ENCODE measurements at regions not wholly inside any gene's neighbourhood (a gene's known extent, or its start where the extent isn't known, plus 50 kb on each side); places are given as distances from the start of the nearest gene placed in this dataset.
"Not testable (repeated sequence)": the region's sequence is repeated elsewhere in the genome, so short reads cannot be mapped to it uniquely, and the experiment has no call there.

DNA sequence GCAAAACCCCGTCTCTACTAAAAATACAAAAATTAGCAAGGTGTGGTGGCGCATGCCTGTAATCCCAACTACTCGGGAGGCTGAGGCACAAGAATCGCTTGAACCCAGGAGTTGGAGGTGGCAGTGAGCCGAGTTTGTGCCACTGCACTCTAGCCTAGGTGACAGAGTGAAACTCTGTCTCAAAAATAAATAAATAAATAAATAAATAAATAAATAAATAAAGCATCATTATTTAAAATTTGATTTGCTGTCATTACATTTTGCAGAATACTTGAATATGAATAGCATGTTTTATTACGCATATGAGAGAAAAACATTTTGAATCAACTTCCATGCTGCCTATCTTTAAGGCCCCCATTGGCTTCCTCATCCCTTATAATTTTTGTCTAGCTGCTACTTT lies 53.4 kb upstream of the MED14 start:
- not testable (repeated sequence) for H3K36me3 Mint-ChIP-seq (ENCODE audit: low read depth); H3K4me3 Mint-ChIP-seq; H3K27me3 Mint-ChIP-seq (ENCODE audit: low read depth); H3K27ac Mint-ChIP-seq; H3K4me1 Mint-ChIP-seq (ENCODE audit: low read depth); H3K9me3 Mint-ChIP-seq

DNA sequence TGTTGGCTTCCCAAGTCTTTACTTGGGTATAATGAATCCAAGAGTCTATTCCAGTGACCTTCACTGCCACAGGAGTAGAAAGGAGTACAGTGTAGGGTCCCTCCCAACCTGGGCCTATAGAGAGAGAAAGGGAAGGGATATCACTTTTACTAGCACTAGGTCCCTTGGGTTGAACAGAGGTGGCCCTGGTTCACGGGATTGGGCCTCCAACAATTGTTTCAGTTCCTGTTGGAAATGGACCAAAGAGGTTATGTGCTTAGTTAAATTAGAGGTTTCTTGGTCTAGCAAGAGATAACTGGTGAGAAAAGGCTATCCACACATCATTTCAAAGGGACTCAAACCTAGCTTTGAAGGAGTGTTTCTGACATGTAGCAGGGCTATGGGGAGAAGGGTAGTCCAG lies 57.1 kb upstream of the MED14 start:
- H3K27ac Mint-ChIP-seq: no peak overlapping the region
- H3K9me3 Mint-ChIP-seq: no peaks in the 10 kb centered on the region
- H3K4me3 Mint-ChIP-seq: no peak overlapping the region
- no peaks in the 10 kb centered on the region for H3K27me3 Mint-ChIP-seq (ENCODE audit: low read depth)
- no peaks in the 10 kb centered on the region for H3K36me3 Mint-ChIP-seq (ENCODE audit: low read depth)
- H3K4me1 Mint-ChIP-seq (ENCODE audit: low read depth): peaks cover 3% of the 10 kb centered on the region

DNA sequence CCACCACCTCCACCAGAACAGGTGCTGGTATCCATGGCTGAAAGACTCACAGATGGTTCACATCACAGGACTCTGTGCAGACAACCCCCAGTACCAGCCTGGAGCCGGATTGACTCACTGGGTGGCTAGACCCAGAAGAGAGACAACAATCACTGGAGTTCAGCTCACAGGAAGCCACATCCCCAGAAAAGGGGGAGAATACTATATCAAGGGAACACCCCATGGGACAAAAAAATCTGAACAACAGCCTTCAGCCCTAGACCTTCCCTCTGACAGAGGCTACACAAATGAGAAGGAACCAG lies 59.4 kb upstream of the MED14 start:
- not testable (repeated sequence) for H3K27ac Mint-ChIP-seq; H3K27me3 Mint-ChIP-seq (ENCODE audit: low read depth)

DNA sequence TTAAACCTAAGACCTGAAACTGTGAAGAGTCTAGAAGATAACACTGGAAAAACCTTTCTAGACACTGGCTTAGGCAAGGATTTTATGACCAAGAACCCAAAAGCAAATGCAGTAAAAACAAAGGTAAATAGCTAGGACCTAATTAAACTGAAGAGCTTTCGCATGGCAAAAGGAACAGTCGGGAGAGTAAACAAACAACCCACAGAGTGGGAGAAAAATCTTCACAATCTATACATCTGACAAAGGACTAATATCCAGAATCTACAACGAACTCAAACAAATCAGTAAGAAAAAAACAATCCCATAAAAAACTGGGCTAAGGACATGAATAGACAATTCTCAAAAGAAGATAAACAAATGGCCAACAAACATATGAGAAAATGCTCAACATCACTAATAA lies 64.4 kb upstream of the MED14 start:
- H3K4me1 Mint-ChIP-seq (ENCODE audit: low read depth); H3K36me3 Mint-ChIP-seq (ENCODE audit: low read depth); H3K4me3 Mint-ChIP-seq; H3K27ac Mint-ChIP-seq; H3K9me3 Mint-ChIP-seq: not testable (repeated sequence)
- peaks cover 12% of the 10 kb centered on the region for H3K27me3 Mint-ChIP-seq (ENCODE audit: low read depth)

More for the DNA sequence above, 59.4 kb upstream of the MED14 start:
- H3K9me3 Mint-ChIP-seq; H3K4me3 Mint-ChIP-seq; H3K36me3 Mint-ChIP-seq (ENCODE audit: low read depth); H3K4me1 Mint-ChIP-seq (ENCODE audit: low read depth): not testable (repeated sequence)

DNA sequence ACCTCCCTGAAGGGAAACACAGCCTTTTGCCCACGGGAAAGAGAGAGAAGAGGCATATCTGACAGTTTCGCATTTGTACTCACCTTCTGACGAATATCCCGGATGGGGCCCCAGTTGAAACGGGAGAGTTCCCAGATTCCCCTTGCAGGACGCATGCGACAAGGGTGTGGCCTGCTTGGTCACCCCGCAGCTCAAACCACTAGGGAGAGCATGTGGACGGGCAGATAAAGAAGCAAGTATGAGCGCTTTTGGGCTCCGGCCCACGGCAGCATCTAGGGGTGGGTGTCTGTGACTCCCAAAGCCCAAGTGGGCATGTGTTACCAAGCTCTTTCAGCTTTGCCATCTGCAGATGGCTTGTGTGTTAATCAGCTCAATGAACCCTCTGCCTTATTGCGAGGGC lies 70.1 kb upstream of the MED14 start:
- Mint-ChIP-seq H3K4me3 (no peak overlapping the region), H3K4me1 (ENCODE audit: low read depth) (no peaks in the 10 kb centered on the region), H3K36me3 (ENCODE audit: low read depth) (no peaks in the 10 kb centered on the region), H3K9me3 (no peaks in the 10 kb centered on the region), H3K27ac (no peak overlapping the region), H3K27me3 (ENCODE audit: low read depth) (no peaks in the 10 kb centered on the region)

DNA sequence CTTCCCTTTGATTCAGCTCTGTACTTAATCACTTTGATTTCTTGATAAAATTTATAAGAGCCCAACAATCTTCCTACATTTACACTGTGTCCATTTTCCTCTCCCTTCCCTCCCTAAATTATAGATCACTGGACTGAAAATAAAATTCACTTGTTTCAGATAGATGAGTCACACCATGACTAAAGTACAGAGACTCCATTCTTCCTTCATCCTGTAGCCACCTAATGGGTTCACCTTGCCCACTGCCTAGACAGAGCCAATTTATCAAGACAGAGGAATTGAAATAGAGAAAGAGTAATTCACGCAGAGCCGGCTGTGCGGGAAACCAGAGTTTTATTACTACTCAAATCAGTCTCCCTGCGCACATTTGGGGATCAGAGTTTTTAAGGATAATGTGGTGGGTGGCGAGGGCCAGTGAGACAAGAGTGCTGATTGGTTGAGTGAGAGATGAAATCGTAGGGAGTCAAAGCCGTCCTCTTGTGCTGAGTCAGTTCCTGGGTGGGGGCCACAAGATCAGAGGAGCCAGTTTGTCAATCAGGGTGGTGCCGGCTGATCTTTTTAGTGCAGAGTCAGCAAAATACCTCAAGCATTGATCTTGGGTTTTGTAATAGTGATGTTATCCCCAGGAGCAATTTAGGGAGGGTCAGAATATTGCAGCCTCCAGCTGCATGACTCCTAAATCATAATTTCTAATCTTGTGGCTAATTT lies 71.3 kb upstream of the MED14 start:
- no peak overlapping the region for H3K27ac Mint-ChIP-seq

DNA sequence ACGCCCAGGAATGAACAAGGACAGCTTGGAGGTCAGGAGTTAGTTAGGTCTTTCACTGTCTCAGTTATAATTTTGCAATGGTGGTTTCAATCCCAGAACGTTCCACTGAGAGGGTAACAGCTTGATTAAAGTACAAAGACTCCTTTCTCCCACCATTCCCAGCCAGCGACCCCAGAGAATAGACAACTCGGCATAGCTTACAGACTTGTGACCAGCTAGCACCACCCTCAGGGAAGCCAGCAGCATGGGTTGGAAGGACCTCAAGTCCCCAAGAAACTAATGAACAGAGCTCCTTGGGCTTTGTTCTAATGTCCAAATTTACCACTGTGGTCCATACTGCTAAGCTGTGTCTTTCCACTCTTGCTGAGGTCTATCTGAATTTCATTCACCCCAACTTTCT lies 72.0 kb upstream of the MED14 start:
- no peaks in the 10 kb centered on the region for H3K36me3 Mint-ChIP-seq (ENCODE audit: low read depth)
- H3K4me1 Mint-ChIP-seq (ENCODE audit: low read depth): no peaks in the 10 kb centered on the region
- H3K4me3 Mint-ChIP-seq: no peak overlapping the region
- no peak overlapping the region for H3K27ac Mint-ChIP-seq
- H3K9me3 Mint-ChIP-seq: no peaks in the 10 kb centered on the region
- H3K27me3 Mint-ChIP-seq (ENCODE audit: low read depth): no peaks in the 10 kb centered on the region

More for the DNA sequence above, 71.3 kb upstream of the MED14 start:
- Mint-ChIP-seq H3K4me3 (no peak overlapping the region), H3K27me3 (ENCODE audit: low read depth) (no peaks in the 10 kb centered on the region), H3K36me3 (ENCODE audit: low read depth) (no peaks in the 10 kb centered on the region), H3K9me3 (no peaks in the 10 kb centered on the region), H3K4me1 (ENCODE audit: low read depth) (no peaks in the 10 kb centered on the region)

DNA sequence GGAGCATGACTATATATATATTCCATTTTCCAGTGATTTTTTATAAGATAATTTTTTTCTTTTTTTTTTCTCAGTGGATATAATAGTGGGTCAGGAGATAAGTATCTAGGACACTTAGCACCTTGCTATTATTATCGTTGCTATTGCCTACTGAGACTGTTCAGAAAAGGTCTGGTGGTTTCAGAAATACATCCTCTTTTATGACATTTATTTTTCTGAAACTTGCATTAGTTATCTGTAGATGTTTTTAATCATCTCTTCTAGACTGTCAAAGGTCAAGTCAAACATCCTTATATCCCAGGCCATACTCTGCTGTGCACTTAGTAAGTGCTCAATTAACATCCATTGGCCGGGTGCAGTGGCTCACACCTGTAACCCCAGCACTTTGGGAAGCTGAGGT lies 72.9 kb upstream of the MED14 start:
- H3K27me3 Mint-ChIP-seq (ENCODE audit: low read depth): no peaks in the 10 kb centered on the region
- no peak overlapping the region for H3K27ac Mint-ChIP-seq
- H3K9me3 Mint-ChIP-seq: no peaks in the 10 kb centered on the region
- no peak overlapping the region for H3K4me3 Mint-ChIP-seq
- H3K36me3 Mint-ChIP-seq (ENCODE audit: low read depth): no peaks in the 10 kb centered on the region
- H3K4me1 Mint-ChIP-seq (ENCODE audit: low read depth): no peaks in the 10 kb centered on the region

DNA sequence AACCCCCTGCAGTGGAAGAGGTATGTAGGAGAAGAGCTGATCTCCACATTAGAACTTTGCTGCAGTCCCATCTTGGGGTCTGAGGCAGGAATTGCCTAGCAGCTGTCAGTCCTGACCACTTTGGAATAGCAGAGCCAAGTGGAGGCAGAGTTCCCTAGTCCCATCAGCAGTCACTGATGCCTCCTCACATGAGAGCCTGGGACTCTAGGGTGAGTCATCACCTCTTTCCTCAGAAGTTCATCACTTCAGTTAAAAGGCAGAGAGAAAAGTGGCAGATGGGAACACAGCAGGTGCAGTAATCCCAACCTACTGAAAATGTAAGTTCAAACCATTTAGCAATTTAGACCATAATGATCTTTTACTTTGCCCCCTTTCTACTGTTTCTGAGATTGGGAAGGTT lies 73.9 kb upstream of the MED14 start:
- Mint-ChIP-seq H3K9me3 (no peaks in the 10 kb centered on the region), H3K4me3 (no peak overlapping the region), H3K27me3 (ENCODE audit: low read depth) (no peaks in the 10 kb centered on the region), H3K4me1 (ENCODE audit: low read depth) (no peaks in the 10 kb centered on the region), H3K27ac (no peak overlapping the region), H3K36me3 (ENCODE audit: low read depth) (no peaks in the 10 kb centered on the region)

DNA sequence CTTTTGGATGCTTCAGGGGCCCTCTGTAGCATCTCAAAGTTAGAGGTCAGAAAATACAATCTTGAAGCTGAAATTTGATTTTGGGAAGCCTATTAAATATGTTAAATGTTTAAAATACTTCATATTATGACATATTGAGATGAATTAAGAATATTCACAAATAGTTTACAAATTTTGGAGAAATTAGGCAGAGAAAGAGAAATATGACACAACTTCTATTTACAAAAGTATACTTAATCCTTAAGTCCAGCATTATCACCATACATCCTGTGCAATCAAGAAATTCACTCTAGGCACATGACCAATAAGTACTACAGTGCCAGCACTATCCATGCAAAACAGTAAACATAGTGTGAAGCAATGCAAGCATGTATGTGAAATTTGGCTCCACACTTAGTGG lies 79.7 kb upstream of the MED14 start:
- H3K4me3 Mint-ChIP-seq; H3K9me3 Mint-ChIP-seq; H3K27ac Mint-ChIP-seq; H3K4me1 Mint-ChIP-seq (ENCODE audit: low read depth); H3K27me3 Mint-ChIP-seq (ENCODE audit: low read depth); H3K36me3 Mint-ChIP-seq (ENCODE audit: low read depth): not testable (repeated sequence)

DNA sequence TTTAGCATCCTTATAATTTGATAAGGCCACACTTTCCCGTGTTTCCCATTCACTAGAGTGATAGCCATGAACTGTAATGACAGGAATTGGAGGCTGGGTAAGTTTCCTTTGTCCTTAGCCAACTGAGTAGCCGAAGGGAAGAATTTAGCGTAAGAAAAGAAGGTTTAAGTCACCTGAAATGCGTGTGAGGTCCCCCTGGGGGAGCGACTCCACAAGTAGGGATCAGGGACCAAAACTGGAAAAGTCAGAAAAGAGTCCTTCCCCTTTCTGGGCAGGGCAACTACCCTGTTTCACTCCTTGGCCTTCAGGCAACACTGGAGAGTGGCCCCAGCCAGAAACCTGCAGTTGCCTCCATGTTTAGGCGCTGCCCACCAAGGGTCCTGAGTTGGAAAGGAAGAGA lies 81.6 kb upstream of the MED14 start:
- Mint-ChIP-seq H3K4me3 (no peak overlapping the region), H3K4me1 (ENCODE audit: low read depth) (no peaks in the 10 kb centered on the region), H3K27me3 (ENCODE audit: low read depth) (no peaks in the 10 kb centered on the region), H3K27ac (no peak overlapping the region), H3K36me3 (ENCODE audit: low read depth) (no peaks in the 10 kb centered on the region), H3K9me3 (no peaks in the 10 kb centered on the region)

DNA sequence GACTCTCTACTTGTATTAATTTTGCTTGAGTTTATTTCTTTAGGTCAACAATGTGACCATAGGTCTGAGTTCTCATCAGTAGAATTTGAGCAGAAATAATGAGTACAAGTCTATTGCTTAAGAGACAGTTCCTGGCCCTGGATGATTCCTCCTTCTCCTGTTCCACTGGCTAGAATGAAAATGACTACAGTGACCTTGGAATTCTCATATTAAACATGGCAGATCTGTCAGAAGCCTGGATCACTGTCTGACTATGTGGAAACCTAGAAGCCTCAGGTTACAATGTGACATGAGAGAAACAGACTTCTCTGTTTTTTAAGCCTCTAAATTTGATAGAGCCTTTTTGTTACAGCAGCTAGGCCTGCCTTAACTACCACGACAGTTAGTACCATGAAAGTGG lies 82.9 kb upstream of the MED14 start:
- no peak overlapping the region for H3K27ac Mint-ChIP-seq
- H3K4me3 Mint-ChIP-seq: no peak overlapping the region
- no peaks in the 10 kb centered on the region for H3K36me3 Mint-ChIP-seq (ENCODE audit: low read depth)
- H3K4me1 Mint-ChIP-seq (ENCODE audit: low read depth): no peaks in the 10 kb centered on the region
- H3K9me3 Mint-ChIP-seq: no peaks in the 10 kb centered on the region
- no peaks in the 10 kb centered on the region for H3K27me3 Mint-ChIP-seq (ENCODE audit: low read depth)

DNA sequence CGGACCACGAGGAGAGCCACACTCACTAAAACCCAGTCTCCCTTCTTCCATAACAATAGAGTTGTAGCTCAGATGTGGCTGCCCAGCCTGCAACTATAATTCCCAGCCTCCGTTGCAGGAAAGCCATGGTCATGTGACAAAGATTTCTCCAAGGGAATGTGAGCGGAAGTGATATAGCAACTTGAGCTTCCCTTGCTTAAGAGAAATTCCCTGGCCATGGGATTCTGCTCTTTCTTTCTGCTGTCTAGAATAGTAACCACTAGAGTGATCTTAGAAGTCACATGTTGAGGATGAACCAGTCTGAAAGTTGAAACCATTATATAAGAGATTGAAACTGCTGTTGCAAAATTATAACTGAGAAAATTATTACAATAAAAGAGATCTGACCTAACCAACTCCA lies 86.4 kb upstream of the MED14 start:
- Mint-ChIP-seq H3K9me3 (no peaks in the 10 kb centered on the region), H3K36me3 (ENCODE audit: low read depth) (no peaks in the 10 kb centered on the region), H3K27ac (no peak overlapping the region), H3K4me3 (no peak overlapping the region), H3K4me1 (ENCODE audit: low read depth) (no peaks in the 10 kb centered on the region), H3K27me3 (ENCODE audit: low read depth) (no peaks in the 10 kb centered on the region)

DNA sequence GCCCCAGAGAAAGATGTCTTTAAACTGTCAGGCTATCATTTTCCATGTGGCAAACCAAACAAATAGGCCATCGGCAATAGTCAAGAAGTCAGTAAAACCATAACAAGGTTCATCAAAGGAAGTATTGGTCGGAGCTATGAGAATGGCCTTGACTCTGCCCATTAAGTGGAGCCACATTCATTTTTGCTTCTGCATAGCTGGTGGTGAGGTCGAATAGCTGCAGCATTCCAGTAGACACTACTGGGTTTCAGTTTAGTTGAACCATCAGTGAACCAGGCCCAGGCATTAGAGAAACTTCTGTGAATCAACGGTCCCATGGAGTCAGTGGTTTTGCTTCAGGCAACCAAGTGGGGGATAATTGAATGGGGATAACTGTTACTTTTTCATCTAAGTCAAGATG lies 92.0 kb upstream of the MED14 start:
- H3K9me3 Mint-ChIP-seq: no peaks in the 10 kb centered on the region
- no peaks in the 10 kb centered on the region for H3K36me3 Mint-ChIP-seq (ENCODE audit: low read depth)
- no peak overlapping the region for H3K4me3 Mint-ChIP-seq
- no peaks in the 10 kb centered on the region for H3K4me1 Mint-ChIP-seq (ENCODE audit: low read depth)
- no peaks in the 10 kb centered on the region for H3K27me3 Mint-ChIP-seq (ENCODE audit: low read depth)
- H3K27ac Mint-ChIP-seq: no peak overlapping the region

DNA sequence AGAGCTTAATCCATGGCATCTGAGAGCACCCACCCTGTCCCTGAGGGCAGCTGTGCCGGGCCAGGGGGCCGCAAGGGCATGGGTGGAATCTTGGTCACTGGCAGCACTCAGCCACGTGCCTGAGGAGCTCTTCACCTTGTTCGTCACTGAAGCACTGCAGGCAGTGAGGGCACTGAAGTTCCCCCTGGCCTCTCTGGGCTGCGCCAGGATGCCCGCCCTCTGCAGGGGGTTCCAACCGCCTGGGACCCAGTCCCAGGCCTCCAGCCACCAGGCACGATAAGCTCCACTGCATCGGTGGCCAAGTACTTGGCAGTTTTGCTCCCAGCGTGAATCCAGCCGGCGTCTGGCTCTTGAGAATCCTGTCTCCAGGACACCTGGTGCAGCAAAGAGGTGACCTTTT lies 96.4 kb upstream of the MED14 start:
- no peaks in the 10 kb centered on the region for H3K27me3 Mint-ChIP-seq (ENCODE audit: low read depth)
- no peaks in the 10 kb centered on the region for H3K4me1 Mint-ChIP-seq (ENCODE audit: low read depth)
- no peaks in the 10 kb centered on the region for H3K9me3 Mint-ChIP-seq

DNA sequence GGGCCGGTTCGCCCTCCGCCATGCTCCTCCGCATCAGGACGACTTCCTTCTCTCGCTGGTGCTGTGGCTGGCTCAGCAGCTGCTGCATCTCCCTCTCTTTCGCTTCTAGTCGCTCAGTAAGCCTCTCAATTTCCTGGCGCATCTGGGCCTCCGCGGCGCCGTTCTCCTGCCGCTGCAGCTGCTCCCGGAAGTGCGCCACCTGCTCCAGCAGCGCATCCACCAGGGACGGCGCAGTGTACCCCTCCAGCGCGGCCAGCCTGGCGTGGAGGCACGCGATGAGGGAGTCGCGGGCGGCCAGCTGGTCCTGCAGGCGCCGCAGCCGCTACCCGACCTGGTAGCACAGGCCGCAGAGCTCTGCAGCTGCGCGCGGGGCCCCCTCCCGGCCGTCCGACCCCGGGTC lies 97.4 kb upstream of the MED14 start:
- no peaks in the 10 kb centered on the region for H3K4me1 Mint-ChIP-seq (ENCODE audit: low read depth)
- H3K4me3 Mint-ChIP-seq: no peak overlapping the region
- no peaks in the 10 kb centered on the region for H3K9me3 Mint-ChIP-seq
- H3K36me3 Mint-ChIP-seq (ENCODE audit: low read depth): no peaks in the 10 kb centered on the region
- no peak overlapping the region for H3K27ac Mint-ChIP-seq
- no peaks in the 10 kb centered on the region for H3K27me3 Mint-ChIP-seq (ENCODE audit: low read depth)

More for the DNA sequence above, 96.4 kb upstream of the MED14 start:
- no peak overlapping the region for H3K27ac Mint-ChIP-seq
- H3K36me3 Mint-ChIP-seq (ENCODE audit: low read depth): no peaks in the 10 kb centered on the region
- H3K4me3 Mint-ChIP-seq: no peak overlapping the region

Data from T-helper 1 cell treated with Interleukin-12 subunit alpha and Interleukin-12 subunit beta and Interleukin-4 antibody, amounts not matched to agents 30 μg/mL and 1 μg/mL, for 36 hours (primary cell).